PC-9 (cell line): ENCODE measurements at regions not wholly inside any gene's neighbourhood (a gene's known extent, or its start where the extent isn't known, plus 50 kb on each side); places are given as distances from the start of the nearest gene placed in this dataset.

Experiments
- BruUV-seq: library from RNA; stranded (reverse); fragments of 400-500 nt; replicated peaks from 2 replicates; lab custom pipeline; 2021; lab: Mats Ljungman, UMichigan
- CTCF ChIA-PET: fragments of 300-600 bp; sonication (Branson Sonifier 250); formaldehyde crosslinking; loops from one replicate; lab custom pipeline; 2022; ENCODE audit warnings: antibody characterized with exemption; lab: Charles Lee
- POLR2A ChIA-PET: fragments of 300-600 bp; sonication (Branson Sonifier 250); formaldehyde crosslinking; loops from one replicate; lab custom pipeline; 2022; ENCODE audit warnings: antibody characterized with exemption; ENCODE audit not compliant: unreplicated experiment; lab: Charles Lee
- DNase-seq, 2 experiments: peaks; one replicate each; pipeline versions ENCODE4 v3.0.0 to v3.0.0-alpha.2; 2015 to 2022; ENCODE audit warnings: mixed read lengths in 1 of 2
- H2AFZ ChIP-seq: fragments of 200-600 bp; sonication (generic); 2 replicates; pipeline ENCODE4 v1.8.1; 2017; ENCODE audit warnings: antibody characterized with exemption
- H3F3A ChIP-seq: fragments of 200-600 bp; sonication (generic); 2 replicates; pipeline ENCODE4 v1.8.1; 2017; ENCODE audit warnings: antibody characterized with exemption, mild to moderate bottlenecking, low read depth; ENCODE audit not compliant: insufficient read depth
- H3K27ac ChIP-seq: fragments of 200-600 bp; sonication (generic); 2 replicates; pipeline ENCODE4 v1.6.1; 2016; ENCODE audit warnings: mixed run types
- H3K27me3 ChIP-seq: fragments of 200-600 bp; sonication (generic); 2 replicates; pipeline ENCODE4 v1.6.1; 2016; ENCODE audit warnings: low read depth, mixed run types; ENCODE audit not compliant: insufficient read depth
- H3K36me3 ChIP-seq: fragments of 200-600 bp; sonication (generic); 2 replicates; pipeline ENCODE4 v1.6.1; 2016; ENCODE audit warnings: low read depth, mixed run types
- H3K4me1 ChIP-seq: fragments of 200-600 bp; sonication (generic); replicated peaks from 2 replicates; pipeline ENCODE4 v1.6.1; 2016; ENCODE audit warnings: mixed run types; ENCODE audit not compliant: insufficient read depth
- H3K4me2 ChIP-seq: fragments of 200-600 bp; sonication (generic); 2 replicates; pipeline ENCODE4 v1.6.1; 2017; ENCODE audit warnings: mixed run types
- H3K4me3 ChIP-seq: fragments of 200-600 bp; sonication (generic); 2 replicates; pipeline ENCODE4 v1.6.1; 2016; ENCODE audit warnings: mixed run types
- H3K79me2 ChIP-seq: fragments of 200-600 bp; sonication (generic); 2 replicates; pipeline ENCODE4 v1.6.1; 2017; ENCODE audit warnings: low read depth, mixed run types
- H3K9me2 ChIP-seq: fragments of 200-600 bp; sonication (generic); 2 replicates; pipeline ENCODE4 v1.8.1; 2017; ENCODE audit warnings: mild to moderate bottlenecking; ENCODE audit not compliant: insufficient read depth
- H3K9me3 ChIP-seq: fragments of 200-600 bp; sonication (generic); 2 replicates; pipeline ENCODE4 v1.8.1; 2016; ENCODE audit warnings: low read depth; ENCODE audit not compliant: insufficient read depth
- H4K20me1 ChIP-seq: fragments of 200-600 bp; sonication (generic); 2 replicates; pipeline ENCODE4 v1.8.1; 2017; ENCODE audit not compliant: insufficient read depth
- CTCF ChIP-seq: fragments of 200-600 bp; sonication (generic); conservative IDR thresholded peaks from 2 replicates; pipeline ENCODE4 v1.6.1; 2017; ENCODE audit warnings: mixed run types, antibody characterized with exemption, mild to moderate bottlenecking, moderate library complexity
- EZH2 ChIP-seq: fragments of 200-600 bp; sonication (generic); IDR thresholded peaks from 2 replicates; pipeline ENCODE4 v1.8.0; 2017; ENCODE audit warnings: antibody characterized with exemption, low read depth
- intact Hi-C: fragments of 100-400 bp; cut with micrococcal nuclease; formaldehyde crosslinking; loops from one replicate; pipeline ENCODE4 v1.10.0; 2022; ENCODE audit not compliant: unreplicated experiment

GRCh38 chr22:47552541-47553205 lies 790.2 kb downstream of the TBC1D22A start:
- no peaks in the 10 kb centered on the region for H3K79me2 ChIP-seq
- TF ChIP-seq EZH2 (no peak), CTCF (no peak)
- H3K9me2 ChIP-seq = no peaks in the 10 kb centered on the region
- no peak overlapping the region for H3K4me2 ChIP-seq
- H3F3A ChIP-seq = peaks cover 9% of the 10 kb centered on the region; the same call in 1 of the 2 replicates
- DNase-seq = no peak
- no peaks in the 10 kb centered on the region for H4K20me1 ChIP-seq
- BruUV-seq = no TSS peak
- no peak overlapping the region for H3K4me3 ChIP-seq
- H3K27me3 ChIP-seq = peaks cover 93% of the 10 kb centered on the region
- no peak overlapping the region for H3K27ac ChIP-seq
- ChIA-PET POLR2A (no interaction called here), CTCF (no interaction called here)
- no peaks in the 10 kb centered on the region for H3K4me1 ChIP-seq
- 0 out of 2 replicates have a peak, but pooled peaks cover 6% of the 10 kb centered on the region for H3K9me3 ChIP-seq
- H2AFZ ChIP-seq = no peak overlapping the region
- no peaks in the 10 kb centered on the region for H3K36me3 ChIP-seq
- intact Hi-C loops = no loop called here

GRCh38 chr22:47552024-47552423 lies 789.6 kb downstream of the TBC1D22A start:
- no peaks in the 10 kb centered on the region for H3K36me3 ChIP-seq
- no TSS peak for BruUV-seq
- no peak for DNase-seq
- no peak overlapping the region for H3K4me3 ChIP-seq
- H3K4me2 ChIP-seq = no peak overlapping the region
- H4K20me1 ChIP-seq = no peaks in the 10 kb centered on the region
- TF ChIP-seq EZH2 (no peak), CTCF (no peak)
- no peaks in the 10 kb centered on the region for H3K4me1 ChIP-seq
- intact Hi-C loops = no loop called here
- no peaks in the 10 kb centered on the region for H3K79me2 ChIP-seq
- 0 out of 2 replicates have a peak, but pooled peaks cover 4% of the 10 kb centered on the region for H3K9me3 ChIP-seq
- H2AFZ ChIP-seq = no peak overlapping the region
- H3K27me3 ChIP-seq = peaks cover 93% of the 10 kb centered on the region
- no peaks in the 10 kb centered on the region for H3K9me2 ChIP-seq
- POLR2A ChIA-PET = no interaction called here
- H3K27ac ChIP-seq = no peak overlapping the region
- CTCF ChIA-PET = no interaction called here
- peaks cover 3% of the 10 kb centered on the region; the same call in 1 of the 2 replicates for H3F3A ChIP-seq

GRCh38 chr22:47551431-47551775 lies 789.0 kb downstream of the TBC1D22A start:
- H3K27me3 ChIP-seq = peaks cover 93% of the 10 kb centered on the region

More at GRCh38 chr22:47551431-47551775, 789.0 kb downstream of the TBC1D22A start:
- no TSS peak for BruUV-seq
- TF ChIP-seq CTCF (no peak), EZH2 (no peak)
- ChIA-PET POLR2A (no interaction called here), CTCF (no interaction called here)
- Histone ChIP-seq H3K4me2 (no peak overlapping the region), H3F3A (no peaks in the 10 kb centered on the region), H3K4me1 (no peaks in the 10 kb centered on the region), H4K20me1 (no peaks in the 10 kb centered on the region), H3K36me3 (no peaks in the 10 kb centered on the region), H3K79me2 (no peaks in the 10 kb centered on the region), H3K9me2 (no peaks in the 10 kb centered on the region), H3K4me3 (no peak overlapping the region), H2AFZ (no peak overlapping the region), H3K9me3 (0 out of 2 replicates have a peak, but pooled peaks cover 3% of the 10 kb centered on the region), H3K27ac (no peak overlapping the region)
- intact Hi-C loops = no loop called here
- DNase-seq = no peak
